H9 (cell line): ENCODE measurements at regions not wholly inside any gene's neighbourhood (a gene's known extent, or its start where the extent isn't known, plus 50 kb on each side); places are given as distances from the start of the nearest gene placed in this dataset.

ENCODE experiments used
- DNase-seq: peaks from one replicate; pipeline ENCODE4 v3.0.0-alpha.2; 2017
- H2AFZ ChIP-seq: one replicate; pipeline ENCODE4 v1.6.1; 2013; ENCODE audit warnings: mild to moderate bottlenecking, low read length, control low read depth, moderate library complexity
- H2AK5ac ChIP-seq: 2 replicates; pipeline ENCODE4 v1.6.1; 2013; ENCODE audit warnings: low read length, control low read depth, mixed read lengths; ENCODE audit not compliant: insufficient read length
- H2BK120ac ChIP-seq: one replicate; pipeline ENCODE4 v1.6.1; 2013; ENCODE audit warnings: low read depth, mild to moderate bottlenecking, low read length, control low read depth, inconsistent platforms; ENCODE audit not compliant: poor library complexity, severe bottlenecking
- H2BK12ac ChIP-seq: 2 replicates; pipeline ENCODE4 v1.6.1; 2013; ENCODE audit warnings: low read length, control low read depth, mixed read lengths, low read depth; ENCODE audit not compliant: insufficient read length
- H2BK15ac ChIP-seq: 2 replicates; pipeline ENCODE4 v1.6.1; 2013; ENCODE audit warnings: low read depth, low read length, control low read depth
- H2BK20ac ChIP-seq: one replicate; pipeline ENCODE4 v1.6.1; 2013; ENCODE audit warnings: low read depth, mild to moderate bottlenecking, low read length, control low read depth, inconsistent platforms; ENCODE audit not compliant: poor library complexity, severe bottlenecking
- H2BK5ac ChIP-seq: 2 replicates; pipeline ENCODE4 v1.6.1; 2013; ENCODE audit warnings: low read length, control low read depth, mixed read lengths; ENCODE audit not compliant: insufficient read length
- H3K14ac ChIP-seq: 2 replicates; pipeline ENCODE4 v1.6.1; 2013; ENCODE audit warnings: low read length, control low read depth; ENCODE audit not compliant: insufficient read depth
- H3K18ac ChIP-seq: 2 replicates; pipeline ENCODE4 v1.6.1; 2013; ENCODE audit warnings: low read depth, mild to moderate bottlenecking, mixed read lengths, low read length, control low read depth; ENCODE audit not compliant: insufficient read length
- H3K23ac ChIP-seq: 2 replicates; pipeline ENCODE4 v1.6.1; 2013; ENCODE audit warnings: low read length, control low read depth, mixed read lengths, low read depth; ENCODE audit not compliant: insufficient read length
- H3K23me2 ChIP-seq: 2 replicates; pipeline ENCODE4 v1.6.1; 2013; ENCODE audit warnings: low read depth, mild to moderate bottlenecking, mixed read lengths, low read length, control low read depth; ENCODE audit not compliant: insufficient read length, poor library complexity, severe bottlenecking
- H3K27ac ChIP-seq: 2 replicates; pipeline ENCODE4 v1.5.1; 2013; ENCODE audit warnings: low read length, control low read depth, mixed read lengths, low read depth; ENCODE audit not compliant: insufficient read length
- H3K27me3 ChIP-seq: 2 replicates; pipeline ENCODE4 v1.6.1; 2013; ENCODE audit warnings: low read length, control low read depth, inconsistent platforms; ENCODE audit not compliant: insufficient read depth
- H3K4ac ChIP-seq: 2 replicates; pipeline ENCODE4 v1.6.1; 2013; ENCODE audit warnings: low read depth, mild to moderate bottlenecking, control low read depth, inconsistent platforms, low read length, moderate library complexity
- H3K4me1 ChIP-seq: 2 replicates; pipeline ENCODE4 v1.6.1; 2013; ENCODE audit warnings: low read length, control low read depth, inconsistent platforms; ENCODE audit not compliant: insufficient read depth
- H3K4me2 ChIP-seq: 2 replicates; pipeline ENCODE4 v1.6.1; 2013; ENCODE audit warnings: low read length, control low read depth, mixed read lengths; ENCODE audit not compliant: insufficient read length, insufficient read depth
- H3K56ac ChIP-seq: 2 replicates; pipeline ENCODE4 v1.6.1; 2013; ENCODE audit warnings: low read depth, mild to moderate bottlenecking, mixed read lengths, low read length, control low read depth; ENCODE audit not compliant: insufficient read length
- H3K79me1 ChIP-seq: 2 replicates; pipeline ENCODE4 v1.6.1; 2013; ENCODE audit warnings: low read depth, mild to moderate bottlenecking, moderate library complexity, low read length, control low read depth, inconsistent platforms; ENCODE audit not compliant: insufficient read depth, poor library complexity, severe bottlenecking
- H3K79me2 ChIP-seq: 2 replicates; pipeline ENCODE4 v1.6.1; 2013; ENCODE audit warnings: low read length, control low read depth, inconsistent platforms; ENCODE audit not compliant: insufficient read depth
- H3K9ac ChIP-seq: 2 replicates; pipeline ENCODE4 v1.6.1; 2013; ENCODE audit warnings: low read length, control low read depth, mixed read lengths; ENCODE audit not compliant: insufficient read length; ENCODE audit errors: extremely low read depth
- H3K9me3 ChIP-seq: one replicate; pipeline ENCODE4 v1.6.1; 2013; ENCODE audit warnings: low read depth, low read length, inconsistent platforms; ENCODE audit not compliant: control insufficient read depth
- H3T11ph ChIP-seq: one replicate; pipeline ENCODE4 v1.6.1; 2013; ENCODE audit warnings: mild to moderate bottlenecking, low read length, control low read depth, inconsistent platforms
- H4K20me1 ChIP-seq: one replicate; pipeline ENCODE4 v1.6.1; 2013; ENCODE audit not compliant: control insufficient read depth, insufficient read length, insufficient read depth
- H4K5ac ChIP-seq: 2 replicates; pipeline ENCODE4 v1.6.1; 2013; ENCODE audit warnings: low read depth, mild to moderate bottlenecking, mixed read lengths, low read length, control low read depth; ENCODE audit not compliant: insufficient read length
- H4K8ac ChIP-seq: replicated peaks from 2 replicates; pipeline ENCODE4 v1.6.1; 2013; ENCODE audit warnings: low read length, control low read depth, mixed read lengths, low read depth; ENCODE audit not compliant: insufficient read length
- H4K91ac ChIP-seq: 2 replicates; pipeline ENCODE4 v1.6.1; 2013; ENCODE audit warnings: low read depth, mild to moderate bottlenecking, moderate library complexity, mixed read lengths, low read length, control low read depth; ENCODE audit not compliant: insufficient read length
- H3K27ac Mint-ChIP-seq, 3 experiments: 2 replicates in 2 of 3; 3 replicates in 1 of 3; pipeline ENCODE4 v1.8.0; 2020 to 2021; ENCODE audit warnings: mixed read lengths in 3 of 3, mild to moderate bottlenecking in 1 of 3, moderate library complexity in 1 of 3
- H3K27me3 Mint-ChIP-seq: 2 replicates; pipeline ENCODE4 v1.8.0; 2021; ENCODE audit warnings: low read depth, mild to moderate bottlenecking, moderate library complexity, mixed read lengths
- H3K36me3 Mint-ChIP-seq, 3 experiments: 2 replicates in 2 of 3; 3 replicates in 1 of 3; pipeline ENCODE4 v1.8.0; 2020 to 2021; ENCODE audit warnings: low read depth in 3 of 3, mixed read lengths in 3 of 3; ENCODE audit not compliant: insufficient read depth in 1 of 3
- H3K4me1 Mint-ChIP-seq, 2 experiments: 2 replicates each; pipeline ENCODE4 v1.8.0; 2020; ENCODE audit warnings: mixed read lengths in 2 of 2
- H3K4me3 Mint-ChIP-seq, 2 experiments: 2 replicates in 1 of 2; 3 replicates in 1 of 2; pipeline ENCODE4 v1.8.0; 2020 to 2021; ENCODE audit warnings: mild to moderate bottlenecking in 2 of 2, mixed read lengths in 2 of 2, moderate library complexity in 1 of 2
- H3K9me3 Mint-ChIP-seq, 2 experiments: 2 replicates in 1 of 2; 3 replicates in 1 of 2; pipeline ENCODE4 v1.8.0; 2020; ENCODE audit warnings: mild to moderate bottlenecking in 2 of 2, mixed read lengths in 2 of 2, moderate library complexity in 1 of 2
- WGBS: extraction: QIAGEN DNeasy Blood & Tissue Kit; methylation state at CpG from one replicate; pipeline ENCODE4 v1.1.7; 2013; ENCODE audit warnings: missing lambda C conversion rate, low lambda C conversion rate, mixed read lengths; ENCODE audit not compliant: insufficient read length; ENCODE audit errors: extremely low coverage; 5-methylcytosine and 5-hydroxymethylcytosine counted together
- TF ChIP-seq, protein P1 (sequence below): fragments of 200-600 bp; sonication (generic); conservative IDR thresholded peaks from 3 replicates; pipeline ENCODE4 v1.8.0; 2021; ENCODE audit warnings: antibody characterized with exemption, mild to moderate bottlenecking

DNA sequence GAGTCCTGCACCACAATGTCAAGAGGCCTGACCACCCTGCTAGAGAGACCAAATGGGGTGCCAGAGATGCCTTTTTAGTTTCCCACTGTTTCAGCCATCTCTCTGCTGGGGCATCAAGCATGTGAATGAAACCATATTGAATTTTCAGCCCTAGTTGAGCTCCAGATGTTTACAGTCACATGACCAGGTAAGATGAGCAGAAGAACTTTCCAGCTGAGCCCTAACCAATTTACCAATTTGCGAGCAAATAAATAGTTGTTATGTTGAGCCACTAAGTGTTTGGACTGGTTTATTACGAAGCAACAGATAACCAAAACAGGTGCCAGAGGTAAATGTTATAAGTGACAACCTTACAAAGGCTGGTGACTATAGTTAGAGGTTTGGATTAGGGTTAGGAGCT is 209.1 kb upstream of the CCL2 start:
- Histone ChIP-seq H2BK120ac (no peak overlapping the region), H2BK15ac (no peak overlapping the region), H4K20me1 (no peaks in the 10 kb centered on the region), H3K4me1 (no peaks in the 10 kb centered on the region), H2BK20ac (no peak overlapping the region), H2BK5ac (no peak overlapping the region), H2BK12ac (no peak overlapping the region), H3K56ac (no peak overlapping the region), H2AFZ (no peak overlapping the region), H3K9me3 (no peaks in the 10 kb centered on the region), H3K4ac (no peak overlapping the region), H3T11ph (no peak overlapping the region), H3K9ac (no peak overlapping the region), H3K14ac (no peak overlapping the region), H3K79me2 (no peaks in the 10 kb centered on the region), H4K8ac (no peak overlapping the region), H3K27me3 (no peaks in the 10 kb centered on the region), H3K23ac (no peak overlapping the region), H3K23me2 (no peaks in the 10 kb centered on the region), H2AK5ac (no peak overlapping the region), H3K79me1 (no peaks in the 10 kb centered on the region), H3K27ac (no peak overlapping the region), H3K4me2 (no peak overlapping the region), H3K18ac (no peak overlapping the region), H4K5ac (no peak overlapping the region), H4K91ac (no peak overlapping the region)
- Mint-ChIP-seq H3K27ac (no peak overlapping the region), H3K9me3 (peaks cover 0 to 7% of the 10 kb centered on the region in 2 experiments; a peak in 3 of 5 replicates), H3K4me3 (no peak overlapping the region), H3K36me3 (peaks cover 0 to 7% (median 0%) of the 10 kb centered on the region in 3 experiments; a peak in 1 of 7 replicates), H3K27me3 (peaks cover 11% of the 10 kb centered on the region), H3K4me1 (peaks cover 1 to 7% of the 10 kb centered on the region in 2 experiments; a peak in 1 of 4 replicates)
- no CpG with 5 or more reads among the region's 2 CpGs for WGBS
- no peak for DNase-seq
- TF ChIP-seq, protein P1, sequence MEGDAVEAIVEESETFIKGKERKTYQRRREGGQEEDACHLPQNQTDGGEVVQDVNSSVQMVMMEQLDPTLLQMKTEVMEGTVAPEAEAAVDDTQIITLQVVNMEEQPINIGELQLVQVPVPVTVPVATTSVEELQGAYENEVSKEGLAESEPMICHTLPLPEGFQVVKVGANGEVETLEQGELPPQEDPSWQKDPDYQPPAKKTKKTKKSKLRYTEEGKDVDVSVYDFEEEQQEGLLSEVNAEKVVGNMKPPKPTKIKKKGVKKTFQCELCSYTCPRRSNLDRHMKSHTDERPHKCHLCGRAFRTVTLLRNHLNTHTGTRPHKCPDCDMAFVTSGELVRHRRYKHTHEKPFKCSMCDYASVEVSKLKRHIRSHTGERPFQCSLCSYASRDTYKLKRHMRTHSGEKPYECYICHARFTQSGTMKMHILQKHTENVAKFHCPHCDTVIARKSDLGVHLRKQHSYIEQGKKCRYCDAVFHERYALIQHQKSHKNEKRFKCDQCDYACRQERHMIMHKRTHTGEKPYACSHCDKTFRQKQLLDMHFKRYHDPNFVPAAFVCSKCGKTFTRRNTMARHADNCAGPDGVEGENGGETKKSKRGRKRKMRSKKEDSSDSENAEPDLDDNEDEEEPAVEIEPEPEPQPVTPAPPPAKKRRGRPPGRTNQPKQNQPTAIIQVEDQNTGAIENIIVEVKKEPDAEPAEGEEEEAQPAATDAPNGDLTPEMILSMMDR, result no peak
